Stomach (tissue), 8 donors: ENCODE measurements at regions not wholly inside any gene's neighbourhood (a gene's known extent, or its start where the extent isn't known, plus 50 kb on each side); places are given as distances from the start of the nearest gene placed in this dataset.

ENCODE experiments used
- DNase-seq, 2 donors: peaks; one replicate each; pipeline versions ENCODE4 v3.0.0 to v3.0.0-alpha.2; 2013 to 2019
- H3K27ac ChIP-seq, 5 donors: fragments of 200-600 bp in 4 of 5; sonication (generic) in 4 of 5; one replicate each; pipeline ENCODE4 v1.5.1; 2013 to 2019; ENCODE audit warnings: mild to moderate bottlenecking in 1 of 5, moderate library complexity in 1 of 5
- H3K27me3 ChIP-seq, 3 donors: fragments of 200-600 bp; sonication (generic); one replicate each; pipeline ENCODE4 v1.5.1; 2017 to 2019; ENCODE audit warnings: mixed run types in 1 of 3
- H3K36me3 ChIP-seq, 4 donors: fragments of 200-600 bp; sonication (generic); 1 replicate in 3 of 4; 2 replicates in 1 of 4; pipeline ENCODE4 v1.5.1; 2016 to 2019
- H3K4me1 ChIP-seq, 4 donors: fragments of 200-600 bp; sonication (generic); one replicate each; pipeline ENCODE4 v1.5.1; 2016 to 2019
- H3K4me3 ChIP-seq, 4 donors: fragments of 200-600 bp; sonication (generic) in 3 of 4; one replicate each; pipeline ENCODE4 v1.5.1; 2016 to 2019; ENCODE audit warnings: mild to moderate bottlenecking in 1 of 4
- H3K9me3 ChIP-seq, 4 donors: fragments of 200-600 bp; sonication (generic); one replicate each; pipeline ENCODE4 v1.5.1; 2016 to 2019
- CTCF ChIP-seq, 7 experiments: fragments of 450-650 bp in 4 of 7; fragments of 200-600 bp in 3 of 7; sonication (generic) in 3 of 7; IDR thresholded peaks; one replicate each; pipeline ENCODE4 v1.5.1; 2016 to 2019; ENCODE audit warnings: antibody characterized with exemption in 7 of 7, control low read depth in 2 of 7, mild to moderate bottlenecking in 1 of 7
- EP300 ChIP-seq: sonication (generic); formaldehyde crosslinking; IDR thresholded peaks from one replicate; pipeline ENCODE4 v1.6.1; 2017; ENCODE audit warnings: antibody characterized with exemption
- POLR2A ChIP-seq, 4 donors: fragments of 450-650 bp; IDR thresholded peaks; one replicate each; pipeline ENCODE4 v1.6.1; 2016; ENCODE audit warnings: antibody characterized with exemption in 4 of 4, control low read depth in 2 of 4, mild to moderate bottlenecking in 1 of 4, moderate library complexity in 1 of 4
- POLR2AphosphoS5 ChIP-seq, 3 donors: sonication (generic); formaldehyde crosslinking; IDR thresholded peaks; one replicate each; pipeline ENCODE4 v1.6.1; 2016; ENCODE audit warnings: antibody characterized with exemption in 3 of 3
- WGBS, 5 donors: extraction: QIAGEN DNeasy Blood & Tissue Kit in 3 of 5; methylation state at CpG; one replicate each; pipeline versions ENCODE4 v1.1.5 to v1.1.7; 2013 to 2018; 5-methylcytosine and 5-hydroxymethylcytosine counted together
- intact Hi-C: fragments of 100-400 bp; cut with DNase I; formaldehyde crosslinking; loops from one replicate; pipeline ENCODE4 v1.15.1; 2023; ENCODE audit warnings: low total_unique reads
- donor health status: healthy with polysubstance abuse.
- donor health status: Bipolar disorder and iron deficiency.
- donor health status: healthy.

- intact Hi-C loops = no loop called here
- Histone ChIP-seq H3K4me1 (no peaks in the 10 kb centered on the region), H3K4me3 (no peak overlapping the region), H3K27ac (no peak overlapping the region), H3K9me3 (no peaks in the 10 kb centered on the region), H3K27me3 (no peaks in the 10 kb centered on the region), H3K36me3 (no peaks in the 10 kb centered on the region)
- TF ChIP-seq POLR2AphosphoS5 (IDR thresholded peaks at IDR 0.05) (no peak), CTCF (IDR thresholded peaks at IDR 0.05) (no peak), EP300 (no peak), POLR2A (IDR thresholded peaks at IDR 0.05) (no peak)
- DNase-seq = no peak
- 64 to 80% (median 71%) methylated on average over 5 of the region's 5 CpGs for WGBS, 5 donors
Observed at GRCh38 chr12:114957225-114957624, 273.2 kb upstream of the TBX3 start.

DNA sequence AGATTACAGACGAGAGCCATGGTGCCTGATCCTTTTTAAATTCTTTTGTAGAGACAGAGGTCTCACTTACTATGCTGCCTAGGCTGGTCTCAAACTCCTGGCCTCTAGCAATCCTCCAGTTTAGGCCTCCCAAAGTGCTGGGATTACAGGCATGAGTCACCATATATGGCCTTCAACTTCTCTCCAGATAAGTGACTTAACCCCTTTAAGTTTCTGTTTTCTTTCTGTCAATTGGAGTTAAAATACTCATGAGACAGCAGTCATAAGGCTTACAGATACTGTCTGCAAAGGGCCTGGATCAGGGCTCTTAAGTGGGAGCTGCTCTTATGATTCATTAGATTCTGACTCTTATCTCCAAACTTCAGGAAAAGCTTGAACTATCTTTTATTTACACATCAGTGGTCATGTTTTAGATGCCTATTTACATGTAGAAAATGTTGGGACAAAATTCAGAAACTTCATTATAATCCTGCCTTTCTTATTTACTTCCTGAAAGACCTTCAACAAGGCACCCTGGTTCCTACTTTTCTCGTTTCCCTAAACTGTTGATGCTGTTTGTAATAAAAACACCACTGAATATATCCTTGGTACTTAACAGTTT, 271.5 kb upstream of the TBX3 start:
- Histone ChIP-seq H3K36me3 (no peaks in the 10 kb centered on the region), H3K27me3 (no peaks in the 10 kb centered on the region), H3K4me1 (no peaks in the 10 kb centered on the region), H3K4me3 (no peak overlapping the region), H3K9me3 (no peaks in the 10 kb centered on the region), H3K27ac (no peak overlapping the region)
- TF ChIP-seq EP300 (no peak), POLR2A (IDR thresholded peaks at IDR 0.05) (no peak), CTCF (IDR thresholded peaks at IDR 0.05) (no peak), POLR2AphosphoS5 (IDR thresholded peaks at IDR 0.05) (no peak)
- no peak for DNase-seq
- WGBS, 5 donors = 64 to 79% (median 76%) methylated on average over 2 of the region's 2 CpGs
- intact Hi-C loops = no loop called here

DNA sequence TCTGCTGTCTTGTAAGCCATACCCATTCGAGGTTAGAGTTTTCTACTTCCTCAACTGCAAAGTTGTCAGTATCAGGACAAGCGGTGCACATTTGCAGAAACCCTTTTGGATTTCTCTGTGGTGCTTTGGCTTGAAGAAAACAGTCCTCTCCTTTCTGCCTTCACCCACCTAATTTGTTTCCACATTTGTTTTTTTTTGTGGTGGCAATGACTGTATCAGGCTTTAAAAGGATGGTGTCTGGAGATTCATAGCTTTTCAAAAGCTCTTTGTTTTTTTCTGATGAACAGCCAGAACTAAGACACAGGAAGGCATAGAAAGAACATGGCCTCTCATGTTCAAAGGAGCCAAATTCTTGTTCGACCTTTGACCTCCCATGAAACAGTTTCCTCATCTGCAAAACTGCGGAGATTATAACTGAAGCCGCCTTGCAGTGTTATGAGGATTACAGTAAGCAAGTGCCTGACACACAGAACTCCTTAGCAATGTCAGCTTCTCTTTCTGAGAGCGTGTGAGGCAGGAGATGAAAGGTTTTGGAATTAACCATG, 270.6 kb upstream of the TBX3 start:
- Histone ChIP-seq H3K4me3 (no peak overlapping the region), H3K9me3 (no peaks in the 10 kb centered on the region), H3K27me3 (no peaks in the 10 kb centered on the region), H3K36me3 (no peaks in the 10 kb centered on the region), H3K27ac (no peak overlapping the region), H3K4me1 (no peaks in the 10 kb centered on the region)
- intact Hi-C loops = no loop called here
- peak in 1 of 2 donors; percentile 15 for DNase-seq
- 80 to 89% (median 87%) methylated on average over 6 of the region's 6 CpGs for WGBS, 5 donors
- TF ChIP-seq POLR2AphosphoS5 (IDR thresholded peaks at IDR 0.05) = no peak

DNA sequence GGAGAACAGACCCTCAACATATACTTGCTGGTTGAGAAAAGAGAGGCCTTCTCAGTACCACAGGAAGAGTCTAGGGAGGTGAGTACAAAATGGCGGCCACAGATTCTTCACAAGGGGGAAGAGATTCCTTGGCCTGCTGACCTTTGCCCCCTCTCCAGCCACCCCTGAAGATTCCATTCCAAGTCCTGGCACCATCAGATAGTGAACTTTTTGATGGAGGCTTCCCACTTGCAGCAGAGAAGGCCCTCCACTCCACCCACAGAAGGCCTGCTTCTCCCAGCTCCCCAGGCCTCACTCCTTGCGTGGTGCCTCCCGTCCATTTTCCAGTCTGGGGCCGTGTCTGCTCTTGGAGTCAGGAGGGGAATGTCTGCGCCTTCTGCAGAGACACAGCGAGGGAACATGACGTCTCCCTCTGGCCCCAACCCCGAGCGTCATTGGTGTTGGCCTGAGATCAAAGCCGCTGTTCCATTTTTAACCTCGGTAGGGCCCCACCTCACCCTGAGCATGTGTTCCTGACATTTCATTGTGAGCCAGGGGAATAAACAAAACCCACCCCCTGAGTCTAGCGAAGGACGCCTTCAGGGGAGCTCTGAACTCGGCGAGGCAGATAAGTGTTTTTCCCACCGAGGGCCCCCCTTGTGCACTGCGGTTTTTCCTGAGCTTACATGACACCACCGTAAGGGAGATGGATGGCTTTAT, 268.7 kb upstream of the TBX3 start:
- TF ChIP-seq EP300 (no peak), POLR2AphosphoS5 (IDR thresholded peaks at IDR 0.05) (no peak), CTCF (IDR thresholded peaks at IDR 0.05) (no peak), POLR2A (IDR thresholded peaks at IDR 0.05) (no peak)
- WGBS, 5 donors = 40 to 66% (median 54%) methylated on average over 15 to 18 of the region's 18 CpGs
- H3K36me3 ChIP-seq = no peaks in the 10 kb centered on the region
- H3K27ac ChIP-seq = no peak overlapping the region
- no peak overlapping the region for H3K4me3 ChIP-seq
- intact Hi-C loops = no loop called here
- H3K27me3 ChIP-seq = no peaks in the 10 kb centered on the region
- no peaks in the 10 kb centered on the region for H3K4me1 ChIP-seq
- peak in 1 of 2 donors; percentile 78 for DNase-seq
- no peaks in the 10 kb centered on the region for H3K9me3 ChIP-seq
